ENCODE measurements at regions not wholly inside any gene's neighbourhood (a gene's known extent, or its start where the extent isn't known, plus 50 kb on each side); places are given as distances from the start of the nearest gene placed in this dataset.
"Not testable (repeated sequence)": the region's sequence is repeated elsewhere in the genome, so short reads cannot be mapped to it uniquely, and the experiment has no call there.

GRCh38 chr5:113760486-113760885 is 247.0 kb downstream of the YTHDC2 start:
- Histone ChIP-seq H3K27ac (no peak overlapping the region), H3K27me3 (no peaks in the 10 kb centered on the region), H3K4me3 (no peak overlapping the region), H3K36me3 (no peaks in the 10 kb centered on the region), H3K4me1 (ENCODE audit: low read depth) (no peaks in the 10 kb centered on the region), H3K9me3 (ENCODE audit: low read depth) (no peaks in the 10 kb centered on the region)
- no peak for TF ChIP-seq CTCF (IDR thresholded peaks at IDR 0.05; ENCODE audit: low read depth, low read length)
- DNase-seq (ENCODE audit: low read depth in 1 of 2, low spot score in 1 of 2) = no peak

DNA sequence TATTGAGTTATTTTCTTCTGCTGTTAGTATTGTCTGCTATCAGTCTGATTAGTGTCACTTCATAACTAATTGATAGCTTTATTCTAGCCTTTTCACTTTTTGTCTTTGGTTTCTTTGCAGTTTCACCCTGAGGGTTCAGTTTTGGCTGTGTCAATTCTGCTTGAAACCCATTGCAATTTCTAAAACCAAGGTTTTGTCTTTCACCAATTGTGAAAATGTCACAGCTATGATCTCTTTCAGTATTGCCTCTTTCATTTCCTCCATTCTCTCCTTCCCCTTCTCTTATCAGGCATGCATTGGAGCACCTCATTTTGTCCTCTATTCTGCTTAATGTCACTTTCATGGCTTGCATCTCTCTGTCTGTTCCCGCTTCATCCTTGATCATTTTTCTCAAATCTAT is 248.1 kb downstream of the YTHDC2 start:
- Histone ChIP-seq H3K4me3 (no peak overlapping the region), H3K27me3 (no peaks in the 10 kb centered on the region), H3K27ac (no peak overlapping the region), H3K4me1 (ENCODE audit: low read depth) (no peaks in the 10 kb centered on the region), H3K9me3 (ENCODE audit: low read depth) (no peaks in the 10 kb centered on the region), H3K36me3 (no peaks in the 10 kb centered on the region)
- no peak for TF ChIP-seq CTCF (IDR thresholded peaks at IDR 0.05; ENCODE audit: low read depth, low read length)
- DNase-seq (ENCODE audit: low read depth in 1 of 2, low spot score in 1 of 2) = no peak

GRCh38 chr5:113764382-113764781 is 250.9 kb downstream of the YTHDC2 start:
- Histone ChIP-seq H3K9me3 (ENCODE audit: low read depth) (no peaks in the 10 kb centered on the region), H3K4me3 (no peak overlapping the region), H3K27ac (no peak overlapping the region), H3K27me3 (no peaks in the 10 kb centered on the region), H3K4me1 (ENCODE audit: low read depth) (no peaks in the 10 kb centered on the region), H3K36me3 (no peaks in the 10 kb centered on the region)
- TF ChIP-seq CTCF (IDR thresholded peaks at IDR 0.05; ENCODE audit: low read depth, low read length) = no peak
- DNase-seq (ENCODE audit: low read depth in 1 of 2, low spot score in 1 of 2) = no peak

- H3K4me3 ChIP-seq; H3K9me3 ChIP-seq (ENCODE audit: low read depth); H3K27ac ChIP-seq; H3K4me1 ChIP-seq (ENCODE audit: low read depth); H3K27me3 ChIP-seq; DNase-seq (ENCODE audit: low read depth in 1 of 2, low spot score in 1 of 2); H3K36me3 ChIP-seq: not testable (repeated sequence)
These were observed 253.3 kb downstream of the YTHDC2 start for GRCh38 chr5:113766827-113767226.

DNA sequence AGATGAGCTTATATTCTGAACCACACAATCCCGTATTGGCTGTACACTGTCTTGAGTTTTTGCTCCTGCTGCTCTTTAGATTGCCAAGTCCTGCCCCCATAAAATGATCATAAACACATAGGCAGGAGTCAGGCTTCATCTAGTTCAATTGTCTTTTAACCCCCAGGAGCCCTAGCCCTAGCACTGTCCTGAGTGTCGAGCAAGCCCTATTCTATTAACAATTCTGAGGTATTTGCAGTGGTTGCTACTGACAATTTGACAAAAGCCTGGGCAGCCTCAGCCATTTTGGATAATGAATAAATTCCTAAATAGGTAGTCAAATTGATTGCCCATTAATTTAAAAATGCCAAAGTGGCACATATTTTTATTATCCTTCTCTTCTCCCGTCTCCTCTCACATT is 257.2 kb downstream of the YTHDC2 start:
- Histone ChIP-seq H3K27me3 (no peaks in the 10 kb centered on the region), H3K27ac (no peak overlapping the region), H3K9me3 (ENCODE audit: low read depth) (no peaks in the 10 kb centered on the region)

DNA sequence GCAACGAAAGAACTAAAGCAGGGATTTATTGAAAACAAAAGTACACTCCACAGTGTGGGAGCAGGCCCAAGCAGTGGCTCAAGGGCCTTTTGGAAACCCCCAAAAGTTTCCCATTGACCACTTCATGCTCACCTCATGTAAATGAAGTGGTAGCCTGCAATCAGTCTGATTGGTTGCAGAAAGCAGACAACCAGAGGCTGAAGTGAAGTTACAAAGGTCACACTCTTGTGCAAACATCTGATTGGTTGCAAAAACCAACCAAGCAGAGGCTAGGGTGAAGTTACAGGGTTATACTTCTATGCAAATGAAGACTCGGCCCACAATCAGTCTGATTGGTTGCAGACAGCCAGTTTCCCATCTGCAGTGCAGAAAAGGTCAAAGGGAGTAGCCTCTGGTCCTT is 258.0 kb downstream of the YTHDC2 start:
- H3K27ac ChIP-seq = no peak overlapping the region
- no peaks in the 10 kb centered on the region for H3K36me3 ChIP-seq
- no peak for TF ChIP-seq CTCF (IDR thresholded peaks at IDR 0.05; ENCODE audit: low read depth, low read length)
- no peaks in the 10 kb centered on the region for H3K27me3 ChIP-seq
- no peaks in the 10 kb centered on the region for H3K9me3 ChIP-seq (ENCODE audit: low read depth)
- no peak for DNase-seq (ENCODE audit: low read depth in 1 of 2, low spot score in 1 of 2)
- no peak overlapping the region for H3K4me3 ChIP-seq
- no peaks in the 10 kb centered on the region for H3K4me1 ChIP-seq (ENCODE audit: low read depth)

More for the DNA sequence above, 257.2 kb downstream of the YTHDC2 start:
- Histone ChIP-seq H3K4me1 (ENCODE audit: low read depth) (no peaks in the 10 kb centered on the region), H3K36me3 (no peaks in the 10 kb centered on the region), H3K4me3 (no peak overlapping the region)
- no peak for DNase-seq (ENCODE audit: low read depth in 1 of 2, low spot score in 1 of 2)
- TF ChIP-seq CTCF (IDR thresholded peaks at IDR 0.05; ENCODE audit: low read depth, low read length) = no peak
